ENCODE measurements at regions not wholly inside any gene's neighbourhood (a gene's known extent, or its start where the extent isn't known, plus 50 kb on each side); places are given as distances from the start of the nearest gene placed in this dataset.
"Not testable (repeated sequence)": the region's sequence is repeated elsewhere in the genome, so short reads cannot be mapped to it uniquely, and the experiment has no call there.

DNA sequence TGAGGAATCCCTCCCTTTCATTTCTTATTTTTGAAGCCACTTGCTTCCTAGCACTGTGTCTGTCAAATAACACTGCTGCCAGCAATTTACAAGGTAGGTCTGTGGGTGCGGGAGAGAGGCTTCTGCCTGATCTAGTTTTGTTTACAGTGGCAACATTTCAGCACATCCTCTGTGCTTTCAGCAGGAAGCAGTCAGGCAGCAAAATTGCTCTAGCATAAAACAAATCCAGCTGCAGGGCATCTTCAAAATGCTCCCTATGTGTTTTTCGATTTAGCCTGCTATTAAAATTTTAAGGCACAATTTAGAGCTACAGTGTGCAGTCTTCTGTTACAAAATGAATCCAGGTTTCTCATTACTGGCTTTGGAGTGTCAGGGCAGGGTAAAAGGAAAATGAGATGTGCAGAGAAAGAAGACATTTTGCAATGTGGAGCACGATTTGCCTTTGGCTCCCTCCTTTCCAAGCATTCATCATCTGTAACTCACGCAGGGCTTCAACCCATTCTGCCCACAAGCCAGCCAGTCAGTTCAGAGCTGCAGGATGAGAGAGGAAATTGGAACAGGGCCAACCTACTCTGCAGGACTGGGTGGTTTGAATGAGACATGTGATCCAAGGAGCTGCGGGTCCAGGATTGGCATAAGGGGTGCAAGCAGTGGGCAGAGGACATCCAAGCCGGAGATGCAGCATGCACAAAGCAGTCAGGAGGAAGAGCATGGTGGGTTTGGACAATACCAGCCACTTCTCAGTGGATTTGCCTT lies 143.4 kb upstream of the APC start:
- Mint-ChIP-seq H3K27me3 (peaks cover 15% of the 10 kb centered on the region), H3K4me1 (no peaks in the 10 kb centered on the region), H3K36me3 (no peaks in the 10 kb centered on the region), H3K27ac (no peak overlapping the region), H3K9me3 (peaks cover 0 to 6% (median 0%) of the 10 kb centered on the region in 7 donors), H3K4me3 (no peak overlapping the region)
- no peaks in the 10 kb centered on the region for H3K4me1 ChIP-seq (ENCODE audit: control insufficient read depth, insufficient read depth, low read length, poor library complexity, severe bottlenecking)
- H3K9me3 ChIP-seq (ENCODE audit: control insufficient read depth in 2 of 2, low read length in 2 of 2) = no peaks in the 10 kb centered on the region
- no peak overlapping the region for H3K4me3 ChIP-seq (ENCODE audit: low read depth, low read length)
- no peaks in the 10 kb centered on the region for H3K36me3 ChIP-seq (ENCODE audit: control insufficient read depth, insufficient read depth, low read length)
- ATAC-seq (ENCODE audit: low read depth in 2 of 2) (no peak), DNase-seq (no peak)
- H3K27ac ChIP-seq (ENCODE audit: insufficient read depth, low read length, poor library complexity, severe bottlenecking) = no peak overlapping the region
- peaks cover 4% of the 10 kb centered on the region for H3K27me3 ChIP-seq (ENCODE audit: control insufficient read depth, insufficient read depth, low read length)

DNA sequence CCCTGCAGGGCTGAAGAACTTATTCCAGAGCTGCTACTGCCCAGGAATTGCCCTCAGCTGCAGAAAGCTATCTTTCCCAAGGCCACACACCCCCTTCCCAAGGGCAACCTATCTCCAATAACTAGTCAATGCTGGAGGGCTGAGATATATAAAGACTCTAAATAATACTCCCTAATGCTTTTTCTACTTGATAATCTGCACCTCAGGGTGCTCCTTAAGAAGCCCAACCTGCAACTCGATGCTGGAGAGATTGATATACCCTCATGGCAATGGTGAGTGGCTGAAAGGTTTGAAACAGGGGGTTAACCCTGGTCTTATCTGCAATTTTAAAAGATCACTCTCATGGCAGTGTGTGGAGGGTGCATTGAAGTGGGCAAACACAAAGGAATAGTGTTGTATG lies 142.7 kb upstream of the APC start:
- peaks cover 4% of the 10 kb centered on the region for H3K27me3 ChIP-seq (ENCODE audit: control insufficient read depth, insufficient read depth, low read length)
- H3K36me3 ChIP-seq (ENCODE audit: control insufficient read depth, insufficient read depth, low read length) = no peaks in the 10 kb centered on the region
- no peak for DNase-seq
- Mint-ChIP-seq H3K27ac (no peak overlapping the region), H3K9me3 (peaks cover 0 to 6% (median 0%) of the 10 kb centered on the region in 7 donors), H3K27me3 (peaks cover 16% of the 10 kb centered on the region), H3K4me3 (no peak overlapping the region), H3K36me3 (no peaks in the 10 kb centered on the region), H3K4me1 (no peaks in the 10 kb centered on the region)
- no peaks in the 10 kb centered on the region for H3K4me1 ChIP-seq (ENCODE audit: control insufficient read depth, insufficient read depth, low read length, poor library complexity, severe bottlenecking)
- no peak for ATAC-seq (ENCODE audit: low read depth in 2 of 2)
- H3K9me3 ChIP-seq (ENCODE audit: control insufficient read depth in 2 of 2, low read length in 2 of 2) = no peaks in the 10 kb centered on the region
- no peak overlapping the region for H3K27ac ChIP-seq (ENCODE audit: insufficient read depth, low read length, poor library complexity, severe bottlenecking)
- no peak overlapping the region for H3K4me3 ChIP-seq (ENCODE audit: low read depth, low read length)

DNA sequence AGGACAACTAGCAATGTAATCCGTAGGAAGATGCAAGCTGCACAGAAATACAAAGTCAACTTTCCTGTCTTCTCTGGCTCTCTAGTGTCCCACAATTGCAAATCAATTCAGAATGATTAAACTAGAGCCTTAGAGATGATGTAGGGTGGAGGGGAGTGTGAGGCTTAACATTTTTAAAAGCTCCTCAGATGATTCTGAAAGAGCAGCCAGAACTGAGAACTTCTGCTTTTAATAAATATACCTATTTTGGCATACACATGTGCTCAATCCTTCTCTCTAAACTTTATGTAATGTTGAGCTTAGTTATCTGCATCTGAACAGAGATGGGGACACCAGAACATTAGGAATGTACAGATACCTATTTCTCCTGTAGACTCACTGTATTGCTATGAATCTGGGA lies 139.9 kb upstream of the APC start:
- H3K9me3 ChIP-seq (ENCODE audit: control insufficient read depth in 2 of 2, low read length in 2 of 2) = no peaks in the 10 kb centered on the region
- H3K27me3 ChIP-seq (ENCODE audit: control insufficient read depth, insufficient read depth, low read length) = peaks cover 4% of the 10 kb centered on the region
- no peak overlapping the region for H3K4me3 ChIP-seq (ENCODE audit: low read depth, low read length)
- H3K4me3 Mint-ChIP-seq = no peak overlapping the region
- peaks cover 0 to 2% (median 0%) of the 10 kb centered on the region in 7 donors for H3K9me3 Mint-ChIP-seq
- DNase-seq (no peak), ATAC-seq (ENCODE audit: low read depth in 2 of 2) (no peak)
- H3K27ac Mint-ChIP-seq = no peak overlapping the region
- H3K36me3 ChIP-seq (ENCODE audit: control insufficient read depth, insufficient read depth, low read length) = no peaks in the 10 kb centered on the region
- no peaks in the 10 kb centered on the region for H3K4me1 ChIP-seq (ENCODE audit: control insufficient read depth, insufficient read depth, low read length, poor library complexity, severe bottlenecking)
- no peaks in the 10 kb centered on the region for H3K4me1 Mint-ChIP-seq
- H3K27me3 Mint-ChIP-seq = peaks cover 16% of the 10 kb centered on the region
- H3K36me3 Mint-ChIP-seq = no peaks in the 10 kb centered on the region
- H3K27ac ChIP-seq (ENCODE audit: insufficient read depth, low read length, poor library complexity, severe bottlenecking) = no peak overlapping the region

DNA sequence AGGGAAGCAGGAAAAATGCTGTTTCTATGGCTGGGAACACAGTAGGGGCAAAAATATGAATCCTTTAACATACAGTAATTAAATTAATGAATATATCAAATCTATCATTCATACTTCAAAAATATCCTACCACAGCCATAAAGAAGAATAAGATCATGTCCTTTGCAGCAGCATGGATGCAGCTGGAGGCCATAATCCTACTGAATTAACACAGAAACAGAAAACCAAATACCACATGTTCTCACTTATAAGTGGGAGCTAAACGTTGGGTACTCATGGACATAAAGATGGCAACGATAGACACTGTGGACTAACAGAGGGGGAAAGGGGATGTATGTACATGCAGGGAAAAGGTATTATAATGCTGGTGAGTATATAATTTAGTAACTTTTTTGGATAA lies 137.2 kb upstream of the APC start:
- not testable (repeated sequence) for H3K36me3 ChIP-seq (ENCODE audit: control insufficient read depth, insufficient read depth, low read length); H3K27ac Mint-ChIP-seq; H3K4me3 Mint-ChIP-seq; H3K9me3 Mint-ChIP-seq; H3K27ac ChIP-seq (ENCODE audit: insufficient read depth, low read length, poor library complexity, severe bottlenecking); H3K27me3 ChIP-seq (ENCODE audit: control insufficient read depth, insufficient read depth, low read length); H3K36me3 Mint-ChIP-seq; DNase-seq; H3K9me3 ChIP-seq (ENCODE audit: control insufficient read depth in 2 of 2, low read length in 2 of 2); H3K4me1 Mint-ChIP-seq; H3K4me3 ChIP-seq (ENCODE audit: low read depth, low read length); H3K4me1 ChIP-seq (ENCODE audit: control insufficient read depth, insufficient read depth, low read length, poor library complexity, severe bottlenecking); ATAC-seq (ENCODE audit: low read depth in 2 of 2)
- H3K27me3 Mint-ChIP-seq = peaks cover 17% of the 10 kb centered on the region

DNA sequence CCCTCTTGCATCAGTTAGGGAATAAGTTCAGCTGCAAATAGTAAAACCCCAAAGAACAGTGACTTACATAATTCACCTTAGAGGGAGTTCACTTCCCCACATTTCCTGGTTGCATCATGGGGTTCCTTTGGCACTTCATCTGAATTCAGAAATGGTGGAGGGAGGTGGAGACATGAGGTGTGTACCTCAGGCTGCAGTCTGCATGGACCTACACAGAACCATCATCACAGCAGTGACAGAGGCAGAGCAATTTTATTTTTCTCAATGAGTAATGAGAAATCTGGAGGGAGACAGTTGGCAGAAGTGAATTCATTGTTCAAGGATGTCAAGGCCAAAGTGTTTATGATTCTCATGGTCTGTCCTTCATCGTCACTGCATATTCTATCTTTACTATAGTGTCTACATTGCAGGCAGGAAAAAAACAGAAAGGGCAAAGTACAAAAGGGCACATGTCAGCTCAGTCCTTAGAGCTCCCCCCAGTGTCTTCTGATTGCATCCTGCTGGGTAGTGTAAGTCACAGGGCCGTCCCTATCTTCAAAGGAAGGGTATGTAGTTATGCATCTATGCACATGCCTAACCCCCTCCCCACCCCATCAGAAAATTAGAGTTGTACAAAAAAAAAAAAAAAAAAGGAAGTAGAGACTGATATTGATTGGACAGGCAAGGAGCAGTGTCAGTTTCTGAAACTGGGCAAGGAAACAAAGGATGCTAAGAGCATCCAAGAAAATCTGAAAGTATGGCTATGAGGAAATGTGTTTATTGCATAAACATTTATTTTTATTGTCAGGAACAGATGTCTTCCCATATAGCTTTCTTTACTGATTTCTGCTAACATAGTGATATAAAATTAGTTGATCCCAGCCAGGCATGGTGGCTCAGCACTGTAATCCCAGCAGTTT lies 132.7 kb upstream of the APC start:
- ATAC-seq (ENCODE audit: low read depth in 2 of 2) (no peak), DNase-seq (peak in 1 of 3 donors; percentile 23)
- no peaks in the 10 kb centered on the region for H3K9me3 ChIP-seq (ENCODE audit: control insufficient read depth in 2 of 2, low read length in 2 of 2)
- H3K36me3 ChIP-seq (ENCODE audit: control insufficient read depth, insufficient read depth, low read length) = no peaks in the 10 kb centered on the region
- Mint-ChIP-seq H3K36me3 (no peaks in the 10 kb centered on the region), H3K4me3 (no peak overlapping the region), H3K27me3 (peaks cover 12% of the 10 kb centered on the region), H3K9me3 (peaks cover 0 to 1% (median 0%) of the 10 kb centered on the region in 7 donors), H3K27ac (no peak overlapping the region), H3K4me1 (no peaks in the 10 kb centered on the region)
- peaks cover 4% of the 10 kb centered on the region for H3K27me3 ChIP-seq (ENCODE audit: control insufficient read depth, insufficient read depth, low read length)
- no peak overlapping the region for H3K4me3 ChIP-seq (ENCODE audit: low read depth, low read length)
- no peak overlapping the region for H3K27ac ChIP-seq (ENCODE audit: insufficient read depth, low read length, poor library complexity, severe bottlenecking)
- no peaks in the 10 kb centered on the region for H3K4me1 ChIP-seq (ENCODE audit: control insufficient read depth, insufficient read depth, low read length, poor library complexity, severe bottlenecking)

DNA sequence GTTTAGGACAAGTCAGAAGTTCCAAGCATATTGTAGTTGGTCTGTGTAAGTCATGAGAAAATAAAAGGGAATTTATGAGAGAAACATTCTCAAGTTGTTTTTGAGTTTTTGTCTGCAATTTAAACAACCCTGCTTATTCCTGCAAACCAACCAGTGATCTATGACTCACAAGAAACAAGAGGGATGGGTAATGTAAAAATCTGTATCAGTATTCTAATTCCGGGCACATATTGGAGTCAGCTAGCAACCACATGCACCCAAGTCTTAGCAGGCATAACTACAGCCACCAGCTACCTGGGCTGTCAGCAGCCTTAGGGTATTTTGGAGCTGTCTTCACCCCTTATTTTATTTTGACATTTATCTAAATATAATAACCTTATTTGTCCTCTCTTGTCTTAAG lies 128.7 kb upstream of the APC start:
- no peak for ATAC-seq (ENCODE audit: low read depth in 2 of 2)
- no peak overlapping the region for H3K4me3 Mint-ChIP-seq
- H3K4me1 ChIP-seq (ENCODE audit: control insufficient read depth, insufficient read depth, low read length, poor library complexity, severe bottlenecking) = no peaks in the 10 kb centered on the region
- no peak overlapping the region for H3K27ac Mint-ChIP-seq
- H3K27ac ChIP-seq (ENCODE audit: insufficient read depth, low read length, poor library complexity, severe bottlenecking) = no peak overlapping the region
- H3K27me3 Mint-ChIP-seq = peaks cover 9% of the 10 kb centered on the region
- H3K9me3 ChIP-seq (ENCODE audit: control insufficient read depth in 2 of 2, low read length in 2 of 2) = no peaks in the 10 kb centered on the region
- H3K4me1 Mint-ChIP-seq = no peaks in the 10 kb centered on the region
- H3K36me3 ChIP-seq (ENCODE audit: control insufficient read depth, insufficient read depth, low read length) = no peaks in the 10 kb centered on the region
- no peak overlapping the region for H3K4me3 ChIP-seq (ENCODE audit: low read depth, low read length)
- H3K36me3 Mint-ChIP-seq = no peaks in the 10 kb centered on the region
- DNase-seq = no peak
- peaks cover 0 to 1% (median 0%) of the 10 kb centered on the region in 7 donors for H3K9me3 Mint-ChIP-seq
- peaks cover 5% of the 10 kb centered on the region for H3K27me3 ChIP-seq (ENCODE audit: control insufficient read depth, insufficient read depth, low read length)

DNA sequence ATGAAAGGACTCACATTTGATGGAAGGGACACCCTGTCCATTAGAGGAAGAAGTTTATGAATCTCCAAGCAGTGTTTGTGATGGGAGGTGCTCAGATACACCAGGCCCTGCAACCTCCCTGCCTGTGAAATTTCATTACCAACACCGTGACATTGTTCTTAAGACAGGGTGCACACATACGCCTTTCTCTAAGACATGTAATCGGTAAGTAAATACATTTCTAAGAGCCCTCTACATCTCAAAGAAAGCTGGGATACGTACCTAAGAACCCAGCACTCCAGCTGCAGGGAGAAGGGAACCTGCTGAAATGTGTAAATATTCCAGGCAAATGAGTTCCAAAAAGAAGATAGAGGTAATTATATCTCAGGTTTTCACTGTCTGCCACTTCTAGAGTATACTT lies 125.0 kb upstream of the APC start:
- Mint-ChIP-seq H3K27ac (no peak overlapping the region), H3K4me3 (no peak overlapping the region), H3K27me3 (peaks cover 4% of the 10 kb centered on the region), H3K4me1 (peaks cover 0 to 4% (median 0%) of the 10 kb centered on the region in 4 donors), H3K9me3 (no peaks in the 10 kb centered on the region), H3K36me3 (no peaks in the 10 kb centered on the region)
- no peaks in the 10 kb centered on the region for H3K36me3 ChIP-seq (ENCODE audit: control insufficient read depth, insufficient read depth, low read length)
- H3K27me3 ChIP-seq (ENCODE audit: control insufficient read depth, insufficient read depth, low read length) = peaks cover 6% of the 10 kb centered on the region
- no peak overlapping the region for H3K4me3 ChIP-seq (ENCODE audit: low read depth, low read length)
- H3K4me1 ChIP-seq (ENCODE audit: control insufficient read depth, insufficient read depth, low read length, poor library complexity, severe bottlenecking) = no peaks in the 10 kb centered on the region
- ATAC-seq (ENCODE audit: low read depth in 2 of 2) (no peak), DNase-seq (no peak)
- H3K9me3 ChIP-seq (ENCODE audit: control insufficient read depth in 2 of 2, low read length in 2 of 2) = no peaks in the 10 kb centered on the region
- H3K27ac ChIP-seq (ENCODE audit: insufficient read depth, low read length, poor library complexity, severe bottlenecking) = no peak overlapping the region
